Skeletal muscle cell (primary cell): ENCODE measurements at regions not wholly inside any gene's neighbourhood (a gene's known extent, or its start where the extent isn't known, plus 50 kb on each side); places are given as distances from the start of the nearest gene placed in this dataset.

ENCODE experiments used
- DNase-seq: peaks from one replicate; pipeline ENCODE4 v3.0.0-alpha.2; 2010; ENCODE audit warnings: low read depth
- H3K4me3 ChIP-seq: 2 replicates; pipeline ENCODE4 v1.5.1; 2011; ENCODE audit warnings: low read depth, mild to moderate bottlenecking, control low read depth, low read length, moderate library complexity

DNA sequence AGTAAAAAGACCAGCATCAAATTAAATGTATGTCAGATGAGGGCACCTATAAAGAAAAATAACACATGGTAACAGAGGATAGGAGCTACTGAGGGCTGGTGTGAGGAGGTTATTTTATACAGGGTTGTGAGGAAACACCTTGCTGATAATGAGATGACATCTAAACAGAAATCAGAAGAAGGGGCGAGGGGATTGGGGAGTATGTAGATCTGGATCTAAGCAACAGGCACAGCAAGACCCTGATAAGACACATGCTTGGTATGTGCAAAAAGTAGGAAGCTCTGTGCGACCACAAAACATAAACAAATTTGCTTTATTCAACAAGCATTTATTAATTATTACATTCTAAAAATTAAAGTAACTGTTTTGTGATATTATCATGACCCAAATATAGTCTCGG lies 295.4 kb downstream of the ZEB2 start:
- no peak for DNase-seq
- no peak overlapping the region for H3K4me3 ChIP-seq

DNA sequence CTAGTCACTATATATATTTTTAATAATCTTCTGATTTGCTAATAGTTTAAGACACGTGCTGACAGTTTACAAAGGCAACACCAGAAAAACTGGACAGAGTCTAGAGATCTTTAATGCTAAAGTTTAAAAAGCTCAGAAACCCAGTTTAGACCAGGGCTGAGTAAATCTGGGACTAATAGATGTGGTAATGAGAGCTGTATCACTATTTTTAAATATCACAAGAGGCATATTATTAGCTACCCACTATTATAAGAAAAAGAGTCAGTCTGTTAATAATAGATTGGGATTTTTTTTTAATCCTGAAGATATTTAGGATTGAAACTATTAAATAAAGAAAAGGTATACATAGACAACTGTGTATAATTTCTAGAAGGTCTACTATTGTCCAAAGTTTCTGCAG lies 299.9 kb downstream of the ZEB2 start:
- no peak overlapping the region for H3K4me3 ChIP-seq
- DNase-seq: no peak

DNA sequence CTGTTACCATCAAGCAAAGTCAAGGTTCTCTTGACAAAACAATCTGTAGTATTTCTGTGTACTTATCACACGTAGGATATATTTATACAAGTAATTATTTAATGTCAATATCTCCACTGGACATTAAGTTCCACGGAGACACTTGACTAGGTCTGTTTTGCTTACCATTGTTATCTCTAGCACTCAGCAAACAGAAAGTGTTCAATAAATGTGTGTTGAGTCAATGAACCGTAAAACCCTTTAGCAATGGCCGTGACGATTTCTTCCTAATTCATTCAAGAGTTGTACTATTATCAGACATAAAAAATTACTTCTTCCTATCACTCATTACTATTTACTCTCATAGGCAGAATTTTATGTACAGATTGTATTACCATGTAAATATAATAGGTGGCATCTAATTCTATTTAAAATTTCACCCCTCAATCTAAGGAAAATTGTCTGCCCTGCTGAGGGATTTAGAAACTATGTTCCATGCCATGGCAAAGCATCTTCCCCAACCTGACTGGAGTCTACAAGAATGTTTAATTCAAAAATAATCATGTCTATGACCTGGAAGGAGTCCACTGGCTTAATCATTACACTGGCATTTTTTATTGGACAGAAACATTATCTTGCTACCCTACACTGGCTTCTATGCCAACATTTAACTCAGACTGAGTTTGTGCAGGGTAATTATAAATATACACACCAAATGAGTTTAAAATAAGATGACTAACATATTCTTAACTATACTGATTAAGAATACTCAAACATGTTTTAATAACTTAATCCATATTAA lies 301.9 kb downstream of the ZEB2 start:
- no peak overlapping the region for H3K4me3 ChIP-seq
- DNase-seq: no peak

DNA sequence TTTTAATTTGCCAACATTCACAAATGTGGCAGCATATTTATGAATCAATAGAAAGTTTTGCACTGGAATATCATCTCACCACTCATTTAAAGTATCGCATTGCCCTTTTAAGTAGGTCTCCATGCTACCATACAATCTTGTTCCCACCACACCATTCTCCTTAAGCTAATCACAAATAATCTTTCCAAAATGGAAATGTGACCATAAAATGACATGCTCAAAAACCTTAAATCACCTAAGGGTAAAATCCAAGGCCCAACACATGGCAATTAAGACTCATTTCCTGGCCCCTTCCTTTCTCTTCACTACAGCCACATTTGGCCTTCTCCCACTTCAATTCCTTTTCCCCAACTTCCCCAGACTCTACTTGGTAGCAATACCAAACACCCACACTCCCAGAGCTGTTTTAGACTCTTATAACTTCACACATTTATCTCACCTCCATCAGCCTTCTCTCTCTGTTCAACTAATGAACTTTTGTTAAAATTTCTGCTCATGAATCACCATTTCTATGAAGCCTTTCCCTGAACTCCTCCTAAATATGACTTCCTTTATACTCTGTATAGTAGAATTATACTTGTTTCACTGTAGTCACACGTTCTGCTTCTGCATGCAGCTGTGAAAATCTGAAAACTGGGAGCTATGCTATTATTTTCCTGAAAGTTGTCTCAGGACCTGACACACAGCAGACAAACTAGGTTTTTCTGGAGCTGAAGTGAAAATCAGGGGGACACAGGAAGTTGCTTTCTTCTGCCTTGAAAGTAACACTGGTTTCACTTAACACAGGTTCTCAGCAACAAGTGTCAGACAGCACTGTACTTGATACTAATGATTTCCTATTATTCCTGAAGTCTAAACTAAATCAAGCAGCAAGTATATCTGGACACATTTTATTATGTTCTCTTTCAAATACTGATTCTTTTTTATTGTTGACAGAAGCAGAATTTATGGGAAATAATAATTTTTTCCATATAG lies 303.9 kb downstream of the ZEB2 start:
- DNase-seq: no peak
- no peak overlapping the region for H3K4me3 ChIP-seq

DNA sequence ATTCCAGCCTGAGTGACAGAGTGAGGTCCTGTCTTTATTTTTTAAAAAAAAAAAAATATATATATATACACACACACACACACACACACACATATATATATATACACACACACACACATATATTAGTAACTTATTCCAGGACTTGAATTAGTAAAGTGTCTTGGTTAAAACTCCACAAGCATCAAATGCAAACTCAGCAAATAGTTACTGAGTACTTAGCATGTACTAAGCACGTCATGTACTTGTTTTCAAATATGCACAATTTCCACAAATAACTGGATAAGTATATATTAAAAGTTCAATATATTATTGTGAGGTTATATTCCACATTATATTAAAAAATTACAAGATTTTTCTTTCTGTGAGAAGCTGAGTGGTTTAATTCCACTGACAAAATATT lies 304.7 kb downstream of the ZEB2 start:
- DNase-seq: no peak
- H3K4me3 ChIP-seq: no peak overlapping the region

DNA sequence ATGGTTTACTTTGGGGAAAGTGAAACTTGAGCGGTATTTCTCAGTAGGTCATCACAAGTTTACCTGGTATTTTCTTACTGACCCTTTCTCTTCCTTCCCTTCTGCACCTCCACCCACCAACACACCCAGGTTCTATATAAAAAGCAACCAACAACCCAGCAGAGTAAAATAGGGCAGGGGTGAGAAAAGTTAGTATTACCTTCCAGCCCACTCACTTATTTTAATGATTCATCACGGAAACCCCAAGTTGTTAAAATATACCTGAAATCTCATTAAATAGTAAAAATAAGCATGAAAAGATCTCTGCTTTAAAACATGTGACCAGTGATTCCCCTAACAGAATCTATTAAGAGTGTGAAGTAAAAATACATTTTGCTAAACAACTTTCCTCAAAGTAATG lies 306.1 kb downstream of the ZEB2 start:
- DNase-seq: no peak
- no peak overlapping the region for H3K4me3 ChIP-seq

DNA sequence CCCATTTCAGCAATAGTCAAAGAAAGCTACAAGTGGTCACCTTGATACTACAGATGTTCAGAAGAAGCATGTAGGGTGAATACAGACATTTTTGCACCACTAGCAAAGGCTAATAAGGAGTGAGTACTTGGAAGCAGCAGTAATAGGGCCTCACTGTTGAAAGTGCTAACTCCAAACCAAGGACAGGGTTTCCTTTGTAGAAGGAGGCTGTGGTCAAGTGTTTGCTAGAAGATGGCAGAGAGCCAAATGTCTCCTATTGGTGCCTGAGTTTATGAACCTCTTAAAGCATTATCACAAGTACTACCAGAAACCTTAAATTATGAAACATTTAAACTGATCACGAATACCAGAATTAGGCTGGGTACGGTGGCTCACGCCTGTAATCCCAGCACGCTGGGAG lies 308.1 kb downstream of the ZEB2 start:
- H3K4me3 ChIP-seq: no peak overlapping the region
- DNase-seq: no peak

DNA sequence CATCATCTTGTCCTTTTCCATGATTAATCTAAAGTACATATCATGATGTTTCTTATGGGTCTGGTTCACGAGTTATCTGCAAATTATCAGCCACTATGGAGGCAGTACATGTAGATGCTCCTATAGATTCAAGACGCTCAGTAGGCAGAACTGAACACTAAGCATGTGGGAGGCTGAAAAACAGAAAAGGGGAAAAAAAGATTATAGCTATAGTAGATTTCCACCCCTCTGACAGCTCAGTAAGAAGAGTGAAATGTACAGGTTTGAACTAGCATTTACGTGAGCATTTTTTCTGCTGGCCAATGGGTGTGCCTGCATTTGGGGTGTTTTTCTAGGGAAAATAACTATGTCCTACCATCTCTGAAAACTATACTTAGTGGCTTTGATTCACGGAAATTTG lies 308.9 kb downstream of the ZEB2 start:
- no peak for DNase-seq
- H3K4me3 ChIP-seq: no peak overlapping the region

DNA sequence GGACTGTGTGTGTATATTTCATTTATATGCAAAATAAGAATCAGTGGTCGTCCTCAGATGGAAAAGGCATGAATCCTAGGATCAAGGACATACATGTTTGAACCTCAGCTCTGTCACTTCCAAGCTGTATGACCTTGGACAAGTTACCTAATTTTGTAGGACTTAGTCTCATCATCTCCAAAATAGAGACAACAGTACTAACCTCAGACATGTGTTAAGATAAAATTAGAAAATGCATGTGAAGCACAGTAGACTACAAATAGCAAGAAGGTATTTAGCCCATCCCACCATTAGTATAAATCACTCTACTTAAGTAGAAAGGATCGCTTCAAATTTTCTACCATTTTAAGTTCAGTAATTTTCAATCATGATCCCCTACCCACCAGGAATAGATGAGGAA lies 309.8 kb downstream of the ZEB2 start:
- DNase-seq: no peak
- H3K4me3 ChIP-seq: no peak overlapping the region

DNA sequence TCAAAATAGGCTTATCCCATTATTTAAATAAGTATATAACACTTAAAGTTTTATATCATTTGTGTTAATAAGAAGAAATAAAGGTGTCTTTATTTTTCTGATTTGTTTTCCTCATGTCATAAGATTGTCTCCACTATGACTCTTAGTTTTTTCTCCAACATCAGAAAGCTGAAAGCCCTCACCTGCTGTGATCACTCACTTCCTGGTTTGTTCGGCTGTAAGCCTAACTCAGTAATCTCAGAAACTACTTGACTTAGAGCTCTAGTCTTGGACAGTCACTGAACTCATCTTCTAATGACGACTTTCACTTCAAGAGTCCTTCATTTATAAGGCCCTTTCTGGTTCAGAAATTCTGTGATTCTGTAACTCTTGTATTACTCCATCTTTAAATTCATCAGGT lies 311.0 kb downstream of the ZEB2 start:
- no peak overlapping the region for H3K4me3 ChIP-seq
- DNase-seq: no peak

DNA sequence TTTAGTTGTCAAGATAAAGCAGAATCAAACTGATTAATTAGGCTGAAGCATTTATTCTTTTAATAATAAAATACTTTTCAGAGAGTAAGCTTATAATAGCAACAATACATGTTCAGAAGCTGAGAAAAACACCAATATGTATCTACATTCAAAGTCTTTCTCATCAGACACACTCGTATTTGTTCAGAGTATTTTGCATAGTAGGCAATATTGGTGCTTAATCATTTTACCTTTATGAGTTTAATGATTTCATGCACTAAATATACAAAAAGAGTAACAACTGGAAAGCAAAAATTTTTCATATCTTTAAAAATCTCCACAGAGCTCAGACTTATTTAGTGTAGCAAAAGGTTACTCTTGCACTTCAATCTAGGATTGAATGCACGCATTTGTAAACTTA lies 313.9 kb downstream of the ZEB2 start:
- no peak for DNase-seq
- no peak overlapping the region for H3K4me3 ChIP-seq

DNA sequence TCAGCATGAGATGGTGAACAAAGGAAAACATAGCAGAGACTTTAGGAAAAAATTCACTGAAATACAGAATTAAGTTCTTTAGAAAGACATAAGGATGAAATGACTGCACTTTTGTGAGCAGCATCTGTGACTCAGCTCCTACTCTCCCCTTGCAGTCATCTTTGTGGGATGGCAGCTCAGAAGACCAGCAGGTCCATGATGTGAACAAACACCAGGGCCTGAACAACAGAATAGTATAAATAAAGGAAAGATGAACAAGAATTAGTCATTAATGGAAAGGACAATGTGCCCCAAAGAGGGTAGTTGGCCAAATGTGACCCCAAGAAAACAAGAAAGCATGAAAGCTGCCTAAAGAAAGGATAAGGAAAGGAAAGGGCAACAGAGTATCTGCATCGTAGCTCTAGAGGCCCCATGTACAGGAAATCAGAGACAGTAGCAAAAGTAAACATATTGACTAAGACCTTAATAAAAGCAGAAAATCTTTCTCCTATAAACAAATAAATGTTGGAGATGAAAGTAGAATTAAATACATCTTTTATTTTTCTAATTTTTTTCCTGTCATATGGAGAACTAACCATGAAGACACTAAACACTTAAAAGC lies 318.0 kb downstream of the ZEB2 start:
- no peak for DNase-seq
- H3K4me3 ChIP-seq: no peak overlapping the region

DNA sequence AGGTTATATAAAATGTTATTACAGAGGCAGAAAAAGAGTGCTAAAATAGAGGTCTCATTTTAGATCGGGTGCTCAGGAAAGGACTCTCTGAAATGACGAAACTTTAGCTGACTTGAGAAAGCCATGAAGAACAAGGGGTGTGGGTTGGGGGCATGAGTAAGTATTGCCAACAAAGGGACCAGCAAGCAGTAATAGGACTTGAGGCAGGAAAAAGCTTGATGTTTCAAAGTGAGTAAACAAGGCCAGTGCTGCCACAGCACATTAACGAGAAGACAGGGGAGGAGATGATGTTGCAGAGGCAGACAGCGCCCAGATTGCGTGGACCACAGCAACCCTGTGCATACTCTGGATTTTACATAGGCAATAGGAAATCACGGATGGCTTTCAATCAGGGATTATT lies 318.8 kb downstream of the ZEB2 start:
- DNase-seq: no peak
- no peak overlapping the region for H3K4me3 ChIP-seq

DNA sequence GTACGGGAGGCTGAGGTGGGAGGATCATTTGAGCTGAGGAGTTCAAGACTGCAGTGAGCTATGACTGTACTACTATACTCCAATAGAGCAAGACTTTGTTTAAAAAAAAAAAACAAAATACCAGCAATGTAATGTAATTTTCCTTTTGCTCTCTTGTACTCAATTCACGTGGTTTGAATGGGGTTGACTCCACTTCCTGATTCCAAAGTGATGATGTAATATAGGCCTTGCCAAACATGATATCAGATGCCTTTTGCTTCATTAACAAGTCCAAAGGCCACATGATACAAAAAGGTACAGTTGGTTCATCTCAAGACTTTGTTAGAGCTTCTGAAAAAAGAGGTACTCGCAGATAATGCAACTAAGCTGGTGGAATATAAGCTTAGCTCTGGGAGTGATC lies 321.8 kb downstream of the ZEB2 start:
- no peak overlapping the region for H3K4me3 ChIP-seq
- no peak for DNase-seq

DNA sequence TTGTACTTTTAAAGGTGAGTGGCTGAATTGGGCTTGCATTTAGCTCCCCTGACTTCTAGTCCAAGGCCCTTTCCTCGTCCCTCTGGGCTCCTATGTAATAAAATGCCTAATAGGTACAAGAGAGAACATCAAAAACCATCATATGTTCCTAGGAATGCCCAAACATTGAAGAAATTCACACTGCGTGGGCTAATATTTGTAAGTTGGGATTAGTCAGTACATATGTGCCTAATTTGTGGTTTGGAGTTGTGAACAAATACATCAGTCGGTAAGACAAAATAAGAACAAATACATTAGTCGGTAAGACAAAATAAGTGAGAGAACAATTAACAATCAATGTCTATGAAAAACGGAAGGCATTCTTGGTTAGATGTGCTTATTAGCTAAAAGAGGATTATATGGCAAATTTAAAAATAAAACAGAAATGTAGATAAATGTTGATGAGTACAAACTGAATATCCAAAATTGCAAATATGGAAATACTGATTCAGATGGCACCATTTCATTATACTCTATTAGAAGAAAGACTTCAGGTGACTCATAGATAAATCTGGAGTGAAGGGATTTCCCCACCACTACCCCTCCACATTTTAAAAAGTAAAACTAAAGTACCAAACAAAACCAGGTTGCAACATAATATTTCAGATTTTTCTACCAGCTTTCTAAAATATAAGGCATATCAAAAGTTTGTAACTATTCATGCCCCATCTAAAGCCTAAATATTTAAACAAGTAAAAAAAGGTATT lies 325.4 kb downstream of the ZEB2 start:
- DNase-seq: no peak

DNA sequence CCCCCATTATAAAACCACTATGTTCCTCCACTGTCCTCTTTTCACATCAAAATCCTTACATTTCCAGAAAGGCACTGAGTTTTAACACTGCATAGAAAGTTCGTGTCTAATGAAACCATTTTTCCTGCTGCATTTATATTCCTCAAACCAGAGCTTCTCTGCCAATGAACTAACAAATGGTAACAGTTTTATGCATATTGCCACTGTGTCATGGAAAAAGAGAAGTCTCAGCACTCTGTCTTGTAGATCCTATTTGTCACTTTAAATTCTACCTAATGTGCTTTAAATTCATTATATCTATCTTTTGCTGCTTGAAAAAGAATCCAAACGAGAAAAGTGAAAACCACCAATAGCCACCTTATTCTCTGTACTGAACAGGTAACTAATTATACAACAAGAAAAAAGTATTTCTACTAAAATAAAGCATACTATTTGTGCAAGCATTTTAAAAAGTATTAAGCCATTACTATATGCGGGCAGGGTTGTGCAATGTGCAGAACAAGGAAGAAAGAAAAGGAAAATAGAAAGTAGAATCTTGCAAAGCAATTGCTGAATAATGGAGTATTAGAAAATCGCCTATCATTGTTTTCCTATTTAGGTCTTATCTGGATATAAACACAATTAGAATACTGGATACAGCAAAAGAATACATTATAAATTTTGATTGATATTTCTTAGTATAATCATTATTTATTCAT lies 328.9 kb downstream of the ZEB2 start:
- no peak for DNase-seq

More for the DNA sequence above, 325.4 kb downstream of the ZEB2 start:
- no peak overlapping the region for H3K4me3 ChIP-seq

DNA sequence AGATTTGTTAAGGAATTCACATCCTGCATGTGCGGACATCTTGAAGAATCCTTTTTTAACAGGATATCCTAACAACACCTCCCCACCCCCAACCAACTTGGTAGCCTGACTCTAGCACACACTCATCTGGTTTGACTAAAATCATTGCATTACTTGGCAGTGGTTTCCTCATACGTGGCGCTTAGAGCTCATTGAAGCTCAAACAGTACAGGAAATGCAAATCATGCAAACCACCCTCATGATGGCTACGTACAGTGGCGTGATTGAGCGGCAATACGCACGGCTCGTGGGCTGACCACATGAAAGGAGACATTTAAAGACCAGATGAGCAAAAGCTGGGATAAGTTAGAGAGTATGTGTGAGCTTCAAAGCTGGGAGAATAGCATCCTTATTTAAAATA lies 336.2 kb downstream of the ZEB2 start:
- peak; percentile 75 for DNase-seq
- no peak overlapping the region for H3K4me3 ChIP-seq

More for the DNA sequence above, 328.9 kb downstream of the ZEB2 start:
- no peak overlapping the region for H3K4me3 ChIP-seq

DNA sequence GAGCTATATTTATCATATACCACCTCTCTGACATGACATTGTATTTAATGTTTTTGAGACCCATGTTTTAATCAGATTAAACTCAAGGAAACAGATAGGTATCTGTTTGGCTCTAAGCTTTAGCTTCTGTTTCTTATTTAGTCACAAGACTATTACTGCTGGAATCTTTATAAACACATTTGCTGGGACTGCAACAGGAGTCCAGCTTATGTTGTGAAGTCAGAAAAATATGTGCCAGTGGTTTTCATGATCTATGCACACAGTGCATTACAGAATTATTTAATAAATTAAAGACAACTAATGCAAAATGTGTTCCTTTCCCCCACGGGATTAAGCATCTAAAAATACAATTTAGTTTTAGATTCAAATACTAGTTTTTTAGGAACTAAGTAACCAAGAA lies 338.9 kb downstream of the ZEB2 start:
- no peak for DNase-seq
- H3K4me3 ChIP-seq: no peak overlapping the region

DNA sequence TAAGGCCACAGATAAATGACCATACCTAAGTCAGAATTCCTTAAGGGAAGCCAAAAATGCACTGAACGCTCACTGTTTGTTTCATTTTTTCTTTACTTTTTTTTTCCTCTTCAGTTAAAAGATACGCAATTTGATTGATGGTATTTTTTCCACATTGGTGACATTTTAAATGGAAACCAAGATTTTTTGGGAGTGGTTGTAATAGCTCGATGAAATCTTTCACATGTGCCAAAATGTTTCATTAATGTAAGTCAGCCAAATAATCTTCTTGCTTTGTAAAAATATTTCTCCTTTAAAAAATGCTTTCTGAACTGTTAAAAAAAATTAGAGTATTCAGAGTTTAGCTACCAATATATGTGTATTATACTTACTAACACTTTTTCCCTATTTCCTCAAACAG lies 339.8 kb downstream of the ZEB2 start:
- no peak for DNase-seq
- H3K4me3 ChIP-seq: no peak overlapping the region
